ENCODE measurements at regions not wholly inside any gene's neighbourhood (a gene's known extent, or its start where the extent isn't known, plus 50 kb on each side); places are given as distances from the start of the nearest gene placed in this dataset.

DNA sequence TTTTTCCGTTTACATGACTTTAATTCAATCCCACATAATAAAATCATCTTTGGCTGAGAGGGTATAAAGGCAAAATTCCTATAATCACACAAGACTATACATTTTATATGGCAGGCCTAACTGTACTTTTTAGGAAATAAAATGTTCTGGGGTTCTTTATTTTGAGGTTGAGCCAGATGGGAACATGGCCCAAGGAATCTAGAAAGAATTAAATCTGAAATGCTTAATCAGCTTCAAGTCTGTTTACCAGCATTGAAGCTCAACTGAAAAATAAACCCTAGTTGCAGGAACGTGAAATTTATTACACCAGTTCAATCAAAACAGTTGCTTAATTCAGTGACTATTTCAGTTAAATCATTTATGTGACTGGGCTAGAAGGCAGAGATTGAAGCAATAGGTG, 191.0 kb upstream of the BTG1 start:
- DNase-seq (ENCODE audit: low spot score), result no peak
- TF ChIP-seq CTCF (IDR thresholded peaks at IDR 0.05), result no peak
- no peak for ATAC-seq (ENCODE audit: low FRiP score)

DNA sequence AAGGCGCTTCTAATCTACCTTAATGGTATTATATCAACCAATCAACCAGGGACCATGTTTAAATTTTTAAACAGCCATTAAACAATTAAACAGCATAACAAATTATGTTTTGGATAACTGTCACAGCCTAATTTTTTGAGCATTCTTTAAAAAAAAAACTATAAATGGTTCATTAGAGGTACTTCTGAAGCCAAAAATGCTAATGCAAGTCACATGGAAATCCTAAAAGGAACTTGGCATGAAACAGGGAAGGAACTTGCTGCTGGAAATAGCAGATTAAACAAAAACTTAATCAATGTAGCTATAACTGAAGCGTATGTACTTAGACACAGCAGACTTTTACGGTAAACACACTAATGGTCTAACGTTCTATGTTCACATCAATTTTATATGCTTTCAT, 190.2 kb upstream of the BTG1 start:
- ATAC-seq (ENCODE audit: low FRiP score), result no peak
- TF ChIP-seq CTCF (IDR thresholded peaks at IDR 0.05), result no peak
- no peak for DNase-seq (ENCODE audit: low spot score)

DNA sequence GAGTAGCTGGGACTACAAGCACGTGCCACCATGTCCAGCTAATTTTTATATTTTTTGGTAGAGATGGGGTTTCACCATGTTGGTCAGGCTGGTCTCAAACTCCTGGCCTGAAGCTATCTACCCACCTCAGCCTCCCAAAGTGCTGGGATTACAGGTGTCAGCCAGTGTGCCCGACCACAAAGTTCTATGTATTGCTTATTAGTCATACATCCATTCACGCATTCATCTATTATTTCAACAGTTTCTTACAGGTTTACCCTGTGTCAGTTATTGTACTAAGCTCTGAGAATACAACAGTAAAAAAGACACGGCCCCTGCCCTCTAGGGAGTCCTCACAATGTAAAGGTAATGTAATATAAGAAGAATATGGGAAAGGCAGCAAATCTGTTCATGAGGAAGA, 188.9 kb upstream of the BTG1 start:
- DNase-seq (ENCODE audit: low spot score), result no peak
- ATAC-seq (ENCODE audit: low FRiP score), result no peak
- TF ChIP-seq CTCF (IDR thresholded peaks at IDR 0.05), result no peak

GRCh38 chr12:92332552-92332951, 186.9 kb upstream of the BTG1 start:
- no peak for TF ChIP-seq CTCF (IDR thresholded peaks at IDR 0.05)
- ATAC-seq (ENCODE audit: low FRiP score) (no peak), DNase-seq (ENCODE audit: low spot score) (no peak)

GRCh38 chr12:92331383-92331782, 185.7 kb upstream of the BTG1 start:
- no peak for TF ChIP-seq CTCF (IDR thresholded peaks at IDR 0.05)

GRCh38 chr12:92330654-92331053, 185.0 kb upstream of the BTG1 start:
- DNase-seq (ENCODE audit: low spot score) (no peak), ATAC-seq (ENCODE audit: low FRiP score) (no peak)
- no peak for TF ChIP-seq CTCF (IDR thresholded peaks at IDR 0.05)

More at GRCh38 chr12:92331383-92331782, 185.7 kb upstream of the BTG1 start:
- DNase-seq (ENCODE audit: low spot score) (no peak), ATAC-seq (ENCODE audit: low FRiP score) (no peak)

DNA sequence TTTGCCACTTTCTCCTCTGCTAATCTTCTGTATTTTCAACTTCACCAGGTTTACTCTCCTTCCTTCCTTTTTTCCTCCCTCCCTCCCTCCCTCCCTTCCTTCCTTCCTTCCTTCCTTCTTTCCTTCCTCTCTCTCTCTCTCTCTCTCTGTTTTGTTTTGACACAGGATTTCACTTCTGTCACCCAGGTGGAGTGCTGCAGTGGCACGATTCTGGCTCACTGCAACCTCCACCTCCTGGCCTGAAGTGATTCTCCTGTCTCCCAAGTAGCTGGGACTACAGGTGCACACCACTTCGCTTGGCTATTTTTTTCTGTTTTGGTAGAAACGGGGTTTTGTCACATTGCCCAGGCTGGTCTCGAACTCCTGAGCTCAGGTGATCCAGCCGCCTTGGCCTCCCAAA, 181.2 kb upstream of the BTG1 start:
- ATAC-seq (ENCODE audit: low FRiP score) (no peak), DNase-seq (ENCODE audit: low spot score) (no peak)

More for the DNA sequence above, 181.2 kb upstream of the BTG1 start:
- TF ChIP-seq CTCF (IDR thresholded peaks at IDR 0.05), result no peak
